HG02852 (cell line): ENCODE measurements at regions not wholly inside any gene's neighbourhood (a gene's known extent, or its start where the extent isn't known, plus 50 kb on each side); places are given as distances from the start of the nearest gene placed in this dataset.

ENCODE experiments used
- ATAC-seq: cut with Tn5 transposase; IDR thresholded peaks from one replicate; pipeline ENCODE4 v1.9.1; 2021; ENCODE audit warnings: mild to moderate bottlenecking, moderate library complexity; ENCODE audit not compliant: unreplicated experiment

- no peak for ATAC-seq
Measured at GRCh38 chr6:141337191-141337590, 795.5 kb upstream of the GJE1 start.

DNA sequence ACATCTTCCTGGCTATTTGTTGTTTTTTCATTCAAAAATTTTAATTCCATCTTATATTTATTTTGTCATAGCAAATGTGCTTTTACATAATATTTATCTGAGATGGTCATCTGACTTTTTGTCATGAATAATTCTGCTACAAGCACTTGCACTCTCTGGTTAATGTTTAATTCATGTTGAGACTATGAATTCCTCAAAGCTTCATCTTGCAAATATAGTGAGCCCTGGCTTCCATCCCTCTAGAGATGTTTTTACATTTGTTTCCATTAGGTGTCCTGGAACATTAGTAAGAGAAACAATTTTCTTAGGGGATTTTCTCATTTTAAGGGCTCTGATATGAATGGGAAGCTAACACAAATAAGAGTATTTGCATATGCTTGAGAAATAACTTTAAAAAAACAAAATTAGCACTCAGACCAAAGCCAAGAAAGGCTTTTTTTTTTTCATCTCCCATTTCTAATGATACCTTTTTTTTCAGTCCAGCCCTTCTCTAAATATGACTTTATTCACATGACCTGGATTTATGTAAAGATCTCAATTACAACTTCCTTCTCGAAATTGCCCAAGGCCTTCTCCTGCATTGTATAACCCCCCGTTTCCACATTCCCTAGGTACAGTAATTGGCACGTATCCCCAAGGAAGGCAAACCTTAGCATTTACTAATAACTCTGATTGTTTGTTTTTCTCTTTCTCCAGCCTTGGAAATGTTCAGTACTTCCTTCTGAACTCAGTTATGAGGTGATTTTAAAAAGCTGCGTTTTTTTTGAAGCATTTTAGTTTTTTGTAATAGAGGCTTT is 797.0 kb upstream of the GJE1 start:
- ATAC-seq = no peak

DNA sequence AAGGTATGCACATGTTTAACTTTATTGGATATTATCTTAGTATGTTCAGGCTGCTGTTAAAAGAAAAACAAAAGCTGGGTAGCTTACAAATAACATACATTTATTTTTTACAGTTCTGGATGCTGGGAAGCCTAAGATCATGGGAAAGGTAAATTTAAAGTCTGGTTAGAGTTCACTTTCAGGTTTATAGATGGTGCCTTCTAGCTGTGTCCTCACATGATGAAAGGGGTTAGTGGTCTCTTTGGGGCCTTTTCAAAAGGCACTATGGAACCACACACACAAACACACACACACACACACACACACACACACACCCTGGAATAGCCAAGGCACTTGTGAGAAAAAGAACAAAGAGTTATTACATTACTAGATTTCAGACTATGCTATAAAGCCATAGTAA is 805.8 kb upstream of the GJE1 start:
- no peak for ATAC-seq

- ATAC-seq = peak; percentile 58
Measured at GRCh38 chr6:141326426-141326825, 806.3 kb upstream of the GJE1 start.

DNA sequence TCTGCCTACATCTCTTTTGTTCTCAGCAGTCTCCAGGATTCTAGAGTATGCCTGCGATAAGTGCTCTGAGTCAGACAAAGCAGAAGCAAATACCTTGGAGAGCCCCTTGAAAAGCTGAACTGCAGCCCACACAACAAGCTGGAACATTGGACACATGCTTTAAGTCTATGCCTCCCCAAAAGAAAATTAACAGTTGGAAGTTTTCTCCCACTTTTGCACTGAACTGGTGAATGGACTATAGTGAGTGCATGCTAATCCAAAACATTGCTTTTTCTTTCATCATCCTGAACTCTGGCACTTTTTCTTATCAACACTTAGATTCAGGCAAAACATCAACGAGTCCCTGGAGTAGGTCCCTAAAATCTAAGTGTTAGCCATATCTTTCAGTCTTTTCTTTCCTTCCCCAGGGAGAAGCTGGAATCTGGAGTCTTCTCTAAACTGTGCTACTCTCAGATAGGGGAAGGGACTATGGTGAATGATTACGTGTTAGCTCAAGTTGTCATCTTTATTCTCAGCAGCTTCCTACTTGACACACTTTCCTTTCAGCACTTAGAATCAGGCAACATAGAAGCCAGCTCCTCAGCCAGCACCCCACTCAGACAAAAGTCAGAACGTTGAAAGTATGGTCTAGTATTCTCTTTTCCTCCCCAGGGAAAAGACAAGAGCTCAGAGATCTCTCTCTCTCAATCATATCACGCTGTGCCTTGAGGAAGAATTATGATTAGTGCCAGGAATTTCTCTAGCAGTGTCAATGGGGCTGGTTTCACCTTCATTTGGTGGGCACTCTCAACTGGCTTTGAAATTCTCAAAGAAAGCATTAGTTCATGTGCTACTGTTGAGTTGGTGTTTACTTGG is 811.0 kb upstream of the GJE1 start:
- ATAC-seq = no peak

- ATAC-seq = no peak
Measured at GRCh38 chr6:141316236-141316635, 816.5 kb upstream of the GJE1 start.

GRCh38 chr6:141313986-141314385 is 818.7 kb upstream of the GJE1 start:
- ATAC-seq = no peak

DNA sequence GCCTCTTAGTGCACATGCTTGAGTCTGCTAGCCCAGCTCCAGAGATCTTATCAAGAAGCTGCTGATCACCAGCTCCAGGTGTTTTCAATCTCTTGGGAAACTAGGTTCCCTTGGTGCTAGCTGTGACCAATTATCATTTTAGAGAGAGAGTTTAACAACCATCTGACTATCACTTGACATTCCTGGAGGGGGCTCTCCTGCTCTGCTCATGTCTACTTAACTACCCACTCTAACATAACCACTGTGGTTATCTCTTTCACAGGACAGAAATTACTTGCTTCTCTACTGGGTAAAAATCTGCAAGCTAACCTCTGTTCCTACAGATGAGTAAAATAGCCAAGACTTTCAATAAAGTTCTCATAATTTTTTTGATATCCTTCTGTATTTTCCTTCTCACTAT is 823.4 kb upstream of the GJE1 start:
- no peak for ATAC-seq

- ATAC-seq = no peak
Measured at GRCh38 chr6:141307309-141307998, 825.3 kb upstream of the GJE1 start.

DNA sequence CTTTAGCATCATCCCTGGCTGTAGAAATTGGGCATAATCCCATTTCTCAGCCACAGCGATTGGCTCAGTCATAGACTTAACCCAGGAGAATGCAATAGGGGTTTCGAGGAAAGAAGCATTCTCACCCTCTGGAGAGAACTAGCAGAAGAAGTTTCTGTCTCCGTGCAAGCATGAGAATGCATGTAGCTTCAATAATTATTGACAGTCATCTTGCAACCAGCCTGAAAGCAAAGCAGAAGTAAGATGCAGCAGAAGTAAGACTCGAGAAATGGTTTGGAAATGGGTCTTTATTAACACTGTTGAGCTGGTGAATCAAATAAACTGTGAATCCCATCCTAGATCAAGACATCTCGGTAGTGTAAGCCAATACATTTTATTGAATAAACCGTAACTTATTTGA is 828.8 kb upstream of the GJE1 start:
- no peak for ATAC-seq

DNA sequence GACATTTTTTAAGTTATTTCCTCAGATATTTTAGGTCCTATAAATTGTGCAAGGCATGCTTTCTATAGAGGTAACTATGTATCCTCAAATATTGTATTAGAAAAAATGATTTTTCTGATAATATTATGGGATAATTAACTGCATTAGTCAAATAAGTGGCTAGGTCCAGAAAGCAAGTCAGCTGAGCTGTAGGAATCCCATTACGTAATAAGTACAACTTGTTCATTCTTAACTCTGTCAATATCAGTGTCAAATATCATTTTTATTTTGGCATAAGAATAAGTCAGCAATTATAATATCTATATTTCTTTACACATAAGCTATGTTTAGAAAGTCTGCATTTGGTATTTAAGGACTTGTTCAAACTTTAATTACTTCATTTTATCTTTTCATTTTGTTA is 830.9 kb upstream of the GJE1 start:
- no peak for ATAC-seq

- no peak for ATAC-seq
Measured at GRCh38 chr6:141290941-141291721, 841.6 kb upstream of the GJE1 start.

DNA sequence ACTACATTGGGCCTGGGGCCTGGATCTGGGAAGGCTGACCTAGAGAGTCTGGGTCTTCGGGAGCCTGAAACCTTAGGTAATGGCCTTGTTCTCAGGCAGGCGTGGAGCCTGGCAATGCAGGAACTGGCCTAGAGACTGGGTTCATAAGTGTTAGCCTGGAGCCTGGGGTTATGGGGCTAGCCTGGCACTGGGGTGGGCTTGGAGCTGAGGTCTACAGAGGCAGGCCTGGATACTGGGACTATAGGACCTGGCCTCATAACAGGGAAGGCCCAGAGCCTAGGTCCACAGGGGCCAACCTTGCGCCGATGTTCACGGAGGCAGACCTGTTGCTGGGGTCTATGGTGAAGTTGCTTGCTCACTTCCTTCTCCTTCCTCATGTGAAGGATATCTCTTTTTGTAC is 843.8 kb upstream of the GJE1 start:
- no peak for ATAC-seq

- ATAC-seq = no peak
Measured at GRCh38 chr6:141282263-141282662, 850.5 kb upstream of the GJE1 start.

GRCh38 chr6:141269684-141270083 is 863.0 kb upstream of the GJE1 start:
- ATAC-seq = no peak

- ATAC-seq = no peak
Measured at GRCh38 chr6:141267420-141267819, 865.3 kb upstream of the GJE1 start.

DNA sequence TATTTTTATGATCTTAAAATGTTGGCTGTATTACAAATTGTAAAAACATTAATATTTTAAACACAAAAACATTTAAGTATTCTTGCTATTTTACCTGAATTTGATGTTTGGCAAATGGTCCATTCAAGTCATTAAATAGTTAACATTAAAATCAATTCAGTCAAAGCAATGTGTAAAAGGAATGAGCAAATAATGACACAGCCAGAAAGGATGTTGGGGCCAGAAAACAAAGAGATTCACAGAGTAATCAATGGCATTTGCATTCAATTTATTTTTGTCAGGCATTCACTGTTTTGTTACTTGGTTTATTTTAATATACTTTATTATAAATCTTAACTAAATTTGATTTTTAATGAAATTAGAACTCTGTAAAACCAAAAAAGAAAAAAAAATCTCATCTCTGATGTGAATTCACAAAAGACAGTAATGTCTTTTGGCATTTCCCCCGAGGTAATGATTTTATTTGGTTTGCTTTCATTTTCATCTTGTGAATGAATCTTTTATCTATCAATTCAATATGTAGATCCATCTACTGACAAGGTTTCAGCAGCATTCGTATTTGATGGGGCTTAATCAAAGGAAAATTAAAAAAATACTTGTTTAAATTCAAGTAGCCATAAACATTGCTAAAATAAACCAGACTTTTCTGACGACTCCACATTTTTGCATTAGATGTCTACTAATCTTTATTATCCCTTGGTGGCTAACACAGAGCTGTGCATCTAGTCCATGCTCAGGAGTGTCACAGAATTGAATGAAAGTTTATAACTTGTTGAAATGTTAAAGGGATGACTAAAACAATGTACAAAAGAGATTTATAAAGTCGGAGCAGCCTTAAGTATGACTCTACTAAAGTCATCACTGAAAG is 866.7 kb upstream of the GJE1 start:
- ATAC-seq = no peak

- peak; percentile 41 for ATAC-seq
Measured at GRCh38 chr6:141264101-141264500, 868.6 kb upstream of the GJE1 start.

DNA sequence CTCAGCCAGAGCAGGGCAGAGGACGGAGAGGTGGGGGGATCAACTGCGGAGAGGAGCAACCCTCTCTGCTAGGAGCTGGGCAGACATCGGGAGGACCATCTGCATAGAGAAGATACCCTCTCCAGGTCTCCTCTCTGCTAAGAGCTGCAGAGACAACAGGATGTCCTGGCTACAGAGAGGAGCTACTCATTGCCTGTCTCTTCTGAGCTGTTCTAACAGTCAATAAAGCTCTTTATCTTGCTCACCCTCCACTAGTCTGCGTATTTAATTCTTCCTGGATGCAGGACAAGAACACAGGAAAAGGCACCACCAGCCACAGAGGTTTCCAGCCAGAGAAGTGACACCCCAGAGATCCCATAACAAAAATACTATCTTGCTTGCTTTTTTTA is 871.1 kb upstream of the GJE1 start:
- ATAC-seq = no peak
